IMR-90 (cell line): ENCODE measurements at regions not wholly inside any gene's neighbourhood (a gene's known extent, or its start where the extent isn't known, plus 50 kb on each side); places are given as distances from the start of the nearest gene placed in this dataset.

ENCODE experiments used
- BHLHE40 ChIP-seq: fragments of 150-350 bp; IDR thresholded peaks from 2 replicates; pipeline ENCODE4 v1.6.1; 2016; ENCODE audit warnings: mild to moderate bottlenecking, low read depth, low read length
- CEBPB ChIP-seq: IDR thresholded peaks from 2 replicates; pipeline ENCODE4 v1.6.1; 2012; ENCODE audit warnings: low read depth, low read length, improper control_type of control experiment
- CTCF ChIP-seq: conservative IDR thresholded peaks from 2 replicates; pipeline ENCODE4 v1.5.1; 2012; ENCODE audit warnings: mild to moderate bottlenecking, low read depth, low read length, improper control_type of control experiment
- MAFK ChIP-seq: IDR thresholded peaks from 2 replicates; pipeline ENCODE4 v1.6.1; 2012; ENCODE audit warnings: low read depth, low read length, improper control_type of control experiment
- MAZ ChIP-seq: IDR thresholded peaks from 2 replicates; pipeline ENCODE4 v1.6.1; 2012; ENCODE audit warnings: low read depth, mild to moderate bottlenecking, low read length, improper control_type of control experiment, moderate library complexity, borderline replicate concordance
- MXI1 ChIP-seq: IDR thresholded peaks from 2 replicates; pipeline ENCODE4 v1.6.1; 2012; ENCODE audit warnings: low read depth, mild to moderate bottlenecking, low read length, moderate library complexity, borderline replicate concordance
- NFE2L2 ChIP-seq: fragments of 150-350 bp; IDR thresholded peaks from 2 replicates; pipeline ENCODE4 v1.6.1; 2016; ENCODE audit warnings: low read depth, mild to moderate bottlenecking, low read length
- POLR2A ChIP-seq: IDR thresholded peaks from 2 replicates; pipeline ENCODE4 v1.6.1; 2012; ENCODE audit warnings: mild to moderate bottlenecking, low read depth, low read length

DNA sequence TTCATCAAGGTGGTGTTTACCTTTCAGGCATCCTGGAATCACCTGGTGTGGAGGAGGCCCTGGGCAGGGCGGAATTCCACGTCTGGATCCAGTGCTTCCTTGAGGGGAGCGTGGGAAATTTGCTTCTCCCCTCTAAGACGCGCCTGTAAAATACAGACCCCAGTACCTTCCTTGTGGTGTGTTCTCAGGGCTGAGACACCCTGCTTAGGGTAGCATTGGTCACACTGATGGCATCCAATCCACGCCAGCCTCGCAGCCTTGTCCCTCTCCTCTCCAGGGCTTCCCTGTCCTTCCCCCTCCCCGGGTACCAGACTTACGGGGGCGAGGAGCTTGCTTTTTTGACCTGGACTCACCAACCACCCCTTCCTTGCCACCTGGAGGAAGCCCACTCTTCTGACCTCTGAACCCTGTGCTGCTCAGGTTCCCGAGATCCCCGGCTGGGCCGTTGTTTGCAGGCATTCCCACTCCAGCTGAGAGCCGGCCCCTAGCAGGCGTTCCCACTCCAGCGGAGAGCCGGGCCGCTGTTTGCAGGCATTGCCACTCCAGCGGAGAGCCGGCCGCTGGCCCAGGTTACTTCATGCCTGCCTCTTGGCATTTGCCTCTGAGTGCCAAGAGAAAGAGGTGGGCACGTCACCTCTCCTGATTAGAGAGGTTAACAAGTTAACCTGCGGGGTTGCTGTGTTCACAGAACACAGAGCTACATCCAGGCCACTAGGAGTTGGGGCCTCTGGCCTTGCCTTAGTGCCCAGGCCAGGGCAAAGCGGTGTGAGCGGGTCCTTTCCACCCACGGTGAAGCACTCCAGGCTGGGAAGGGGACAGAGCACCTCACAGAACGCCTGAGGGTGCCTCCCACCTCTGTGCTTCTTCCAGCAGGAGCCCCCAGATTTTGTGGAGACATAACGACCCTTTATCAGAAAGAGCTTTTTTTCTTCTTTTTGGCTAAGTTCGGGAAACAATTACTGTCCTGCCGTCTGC is 254.0 kb upstream of the PPP2R2D start:
- TF ChIP-seq MAZ, result no peak
- no peak for TF ChIP-seq CTCF
- TF ChIP-seq POLR2A, result no peak
- no peak for TF ChIP-seq NFE2L2
- TF ChIP-seq CEBPB, result no peak
- no peak for TF ChIP-seq MXI1
- no peak for TF ChIP-seq MAFK
- TF ChIP-seq BHLHE40, result no peak
